ENCODE measurements at regions not wholly inside any gene's neighbourhood (a gene's known extent, or its start where the extent isn't known, plus 50 kb on each side); places are given as distances from the start of the nearest gene placed in this dataset.

DNA sequence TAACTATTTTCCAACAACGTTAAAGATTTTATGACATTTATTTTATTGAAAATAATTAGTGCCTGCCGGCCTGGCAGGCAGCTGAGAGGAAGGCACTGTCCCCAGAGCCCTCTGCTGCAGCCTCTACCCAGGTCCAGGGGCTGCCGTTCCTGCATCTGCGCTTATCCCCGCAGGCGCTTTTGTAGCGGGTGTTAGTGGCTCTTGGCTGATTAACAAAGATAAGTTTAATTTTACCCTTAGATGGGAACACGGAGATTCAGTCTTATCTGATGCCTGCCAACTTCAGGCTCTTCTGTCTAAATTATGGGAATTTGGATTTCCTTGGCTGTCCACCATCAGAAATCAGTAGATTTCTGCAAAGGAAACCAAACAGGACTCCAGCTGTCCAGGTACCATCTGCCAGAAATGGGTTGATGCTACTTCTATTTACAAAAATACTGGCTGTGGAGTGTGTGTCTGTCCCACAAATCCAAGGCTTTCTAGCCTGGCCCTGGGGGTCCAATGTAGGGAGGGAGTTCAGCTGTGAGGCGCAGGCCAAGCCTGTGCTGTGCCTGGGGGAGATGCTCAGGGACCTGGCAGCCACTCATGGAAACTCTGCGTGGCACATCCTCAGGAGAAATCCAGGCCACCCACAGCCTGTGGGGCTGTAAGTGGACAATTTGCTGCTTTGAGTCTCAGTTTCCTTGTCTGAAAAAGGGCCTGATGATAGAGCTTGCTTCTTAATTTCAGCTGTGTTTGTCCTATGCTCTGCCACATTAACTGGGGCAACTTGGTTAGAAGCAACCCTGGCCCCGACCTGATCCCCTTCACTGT, 62.0 kb upstream of the IGFBP3 start:
- TF ChIP-seq CTCF (IDR thresholded peaks at IDR 0.05): no peak
- TF ChIP-seq POLR2A (IDR thresholded peaks at IDR 0.05): no peak

Measured in adrenal gland (tissue), 5 donors.